MV-4-11 (cell line): ENCODE measurements at regions not wholly inside any gene's neighbourhood (a gene's known extent, or its start where the extent isn't known, plus 50 kb on each side); places are given as distances from the start of the nearest gene placed in this dataset.
A peak's percentile ranks its signal among the peaks of the same experiment; 100 is the strongest.

ENCODE experiments used
- DNase-seq: peaks from one replicate; lab custom pipeline; 2025; lab: John Stamatoyannopoulos, UW

DNA sequence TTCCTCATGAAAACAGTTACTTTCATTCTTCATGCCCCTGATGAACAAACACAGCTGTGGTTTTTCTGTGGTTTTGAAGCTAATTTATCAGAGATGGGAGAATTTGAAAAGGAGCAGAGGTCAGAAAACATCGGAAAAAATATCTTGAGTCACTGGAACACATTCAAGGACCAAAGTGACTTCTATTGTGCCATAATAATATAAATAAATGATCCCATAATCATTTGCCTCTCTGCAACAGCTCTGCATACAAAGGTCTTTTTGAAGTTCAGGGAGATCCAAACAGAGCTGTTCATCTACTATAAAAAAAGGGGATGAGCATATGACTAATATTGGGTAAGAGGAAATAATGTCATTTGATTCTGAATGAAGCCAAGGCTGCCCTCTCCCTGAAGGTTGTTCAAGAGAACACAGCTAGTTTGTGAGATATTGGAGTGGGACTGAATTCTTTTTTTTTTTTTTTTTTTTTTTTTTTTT lies 201.3 kb upstream of the GALNT5 start:
- no peak for DNase-seq

- no peak for DNase-seq
These were observed 199.3 kb upstream of the GALNT5 start for GRCh38 chr2:157058161-157058560.

DNA sequence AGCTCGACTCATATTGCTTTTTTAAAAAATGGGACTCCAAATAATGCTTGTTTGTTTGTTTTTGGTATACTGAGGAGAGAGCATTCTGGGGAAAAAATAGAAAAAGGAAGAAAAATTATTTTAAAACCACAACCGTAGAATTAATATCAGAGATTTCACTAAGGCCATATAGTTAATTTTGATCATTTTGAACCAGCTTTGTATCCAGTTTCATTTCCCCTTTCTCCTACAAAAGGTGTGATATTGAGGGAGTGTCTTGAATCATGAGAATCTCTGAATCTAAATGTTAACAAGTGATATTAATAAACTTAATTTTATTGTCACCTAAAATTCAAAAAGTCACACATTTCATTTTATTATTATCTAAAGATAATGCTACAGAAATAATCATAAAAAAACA lies 198.5 kb upstream of the GALNT5 start:
- no peak for DNase-seq

DNA sequence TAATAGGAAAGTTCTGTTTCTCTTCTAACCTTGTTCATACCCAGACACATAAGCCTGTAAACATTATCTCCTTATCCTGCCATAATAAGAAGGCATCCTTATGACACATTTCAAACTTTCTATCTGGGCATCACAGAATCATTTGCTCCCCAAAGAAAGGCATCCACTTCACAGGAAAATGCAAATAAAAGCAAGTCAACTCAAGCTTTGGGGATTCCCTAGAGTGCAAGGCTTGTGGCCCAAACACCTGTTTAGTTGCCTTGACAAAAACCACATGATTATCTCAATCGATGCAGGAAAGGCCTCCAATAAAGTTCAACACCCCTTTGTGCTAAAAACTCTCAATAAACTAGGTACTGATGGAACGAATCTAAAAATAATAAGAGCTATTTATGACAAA lies 195.7 kb upstream of the GALNT5 start:
- no peak for DNase-seq

- DNase-seq, result no peak
These were observed 189.9 kb upstream of the GALNT5 start for GRCh38 chr2:157067562-157067961.

GRCh38 chr2:157068237-157068636 lies 189.3 kb upstream of the GALNT5 start:
- DNase-seq, result no peak

DNA sequence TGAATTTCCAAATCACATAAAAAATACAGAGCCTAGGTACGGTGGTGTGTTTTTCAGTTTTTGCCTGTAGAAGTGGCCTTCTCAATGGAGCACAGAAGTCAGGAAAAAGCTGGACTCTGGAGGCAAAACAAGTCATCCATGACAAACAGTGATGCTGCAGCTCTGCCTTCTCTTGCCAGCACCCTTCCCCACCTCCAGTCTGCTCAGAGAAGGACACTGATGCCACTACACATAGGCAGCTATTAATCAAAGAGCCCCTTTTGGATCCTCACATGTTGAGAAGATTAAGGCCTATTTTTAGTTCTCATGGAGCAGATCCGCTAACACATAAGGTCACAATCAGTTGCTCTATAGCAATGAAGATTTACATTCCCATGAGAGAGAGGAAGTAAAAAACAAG lies 181.6 kb upstream of the GALNT5 start:
- DNase-seq, result no peak

DNA sequence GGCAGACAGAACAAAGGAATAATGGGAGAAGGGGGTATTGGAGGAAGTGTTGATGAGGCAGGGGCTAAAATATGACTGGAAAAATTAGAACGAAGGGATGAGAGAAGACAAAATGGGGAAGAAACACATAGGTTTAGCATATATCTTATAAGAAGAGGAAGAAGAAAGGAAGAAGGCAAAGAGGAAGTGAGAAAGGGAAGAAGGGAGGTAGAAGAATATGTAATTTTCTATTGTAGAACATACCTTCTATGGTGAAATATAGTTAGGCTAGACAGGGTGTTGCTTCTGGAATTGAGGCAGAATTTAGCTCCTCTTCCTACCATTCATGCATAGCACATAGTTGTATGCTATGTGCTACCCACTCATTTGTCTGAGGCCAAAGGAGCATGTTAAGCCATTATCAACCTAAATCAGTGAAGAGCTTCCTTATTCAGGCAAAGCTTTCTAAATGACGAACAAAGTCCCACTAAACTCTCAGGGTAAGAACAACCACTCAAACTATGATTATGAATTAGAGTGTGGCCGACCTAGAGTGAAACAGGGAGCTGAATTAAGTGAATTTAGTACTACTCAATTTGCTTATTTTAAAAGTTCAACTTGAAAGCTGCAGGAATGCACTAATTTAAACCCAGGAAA lies 180.9 kb upstream of the GALNT5 start:
- peak; percentile 75 for DNase-seq

GRCh38 chr2:157077753-157078350 lies 179.7 kb upstream of the GALNT5 start:
- no peak for DNase-seq

DNA sequence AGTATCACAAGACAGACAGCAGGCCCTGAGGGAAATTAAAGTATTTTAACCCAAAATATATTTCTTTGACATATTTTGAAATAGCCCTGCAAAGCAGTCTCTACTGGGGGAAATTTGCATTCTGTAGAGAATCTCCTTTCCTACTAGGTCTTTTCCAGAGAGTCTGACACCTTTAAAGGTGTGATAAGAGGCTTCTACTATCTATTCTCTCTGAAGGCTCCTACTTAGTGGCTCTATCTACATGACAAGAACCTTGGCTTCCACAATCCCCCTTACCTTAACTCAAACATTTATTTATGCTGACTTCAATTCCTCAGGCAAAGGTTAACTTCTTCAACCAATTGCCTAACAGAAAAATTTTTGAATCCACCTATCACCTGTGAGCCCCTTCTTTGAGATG lies 174.6 kb upstream of the GALNT5 start:
- no peak for DNase-seq

DNA sequence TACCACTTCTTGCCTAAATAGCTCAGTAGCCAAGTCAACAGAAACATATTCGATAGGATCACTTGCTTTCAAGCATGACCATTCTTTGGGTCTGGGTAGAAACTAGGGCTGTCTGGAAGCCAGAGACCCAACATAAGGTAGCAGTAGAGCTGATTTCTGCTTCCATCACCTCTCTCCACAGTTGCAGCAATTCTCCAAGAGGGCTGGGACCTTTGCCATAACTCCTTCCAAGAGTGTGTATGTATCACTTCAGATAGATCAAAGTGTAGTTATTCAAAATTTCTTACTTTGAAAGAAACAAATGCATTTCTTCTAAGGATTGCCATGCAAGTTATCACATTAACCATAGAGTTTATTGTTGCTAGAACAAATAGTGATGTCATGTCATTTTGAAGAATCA lies 172.0 kb upstream of the GALNT5 start:
- no peak for DNase-seq

- no peak for DNase-seq
These were observed 170.0 kb upstream of the GALNT5 start for GRCh38 chr2:157087373-157088002.

DNA sequence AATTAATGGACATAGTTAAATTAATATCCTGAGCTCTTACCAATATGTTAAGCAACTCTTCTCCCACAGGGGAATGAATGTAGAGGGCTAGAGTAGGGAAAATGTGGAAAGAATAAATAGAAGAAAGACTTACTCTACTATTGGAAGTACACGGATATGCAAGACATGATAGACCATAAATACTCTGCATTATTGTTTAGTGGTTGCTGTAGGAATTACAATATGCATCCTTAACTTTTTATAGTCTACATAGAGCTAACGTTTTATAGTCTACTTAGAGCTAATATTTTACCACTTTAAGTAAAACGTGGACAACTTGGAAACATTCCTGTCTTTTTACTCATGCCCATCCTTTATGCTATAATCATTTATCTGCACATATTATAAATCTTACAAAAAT lies 163.8 kb upstream of the GALNT5 start:
- DNase-seq, result no peak

- DNase-seq, result no peak
These were observed 152.1 kb upstream of the GALNT5 start for GRCh38 chr2:157105372-157105771.

DNA sequence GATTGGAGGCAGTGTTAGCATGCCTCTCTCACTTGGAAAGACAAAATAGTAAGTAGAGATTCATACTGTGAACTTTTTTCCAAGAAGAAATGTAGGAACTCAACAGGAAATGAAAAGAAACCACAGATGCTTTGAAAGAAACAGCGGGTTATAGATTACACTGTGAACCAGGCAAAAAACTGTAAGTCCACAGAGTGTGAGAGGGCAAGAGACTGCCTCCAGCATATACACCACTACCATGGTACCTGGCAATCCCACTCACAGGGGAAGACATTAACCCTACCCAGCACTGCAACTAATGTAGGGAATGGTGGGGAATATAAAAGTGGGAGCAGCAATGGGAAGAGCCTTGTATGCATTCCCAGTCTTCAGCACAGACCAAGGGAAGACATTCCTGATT lies 150.6 kb upstream of the GALNT5 start:
- no peak for DNase-seq

- no peak for DNase-seq
These were observed 150.0 kb upstream of the GALNT5 start for GRCh38 chr2:157107460-157107859.

- DNase-seq, result no peak
These were observed 149.6 kb upstream of the GALNT5 start for GRCh38 chr2:157107877-157108276.

- no peak for DNase-seq
These were observed 134.7 kb upstream of the GALNT5 start for GRCh38 chr2:157122776-157123175.

DNA sequence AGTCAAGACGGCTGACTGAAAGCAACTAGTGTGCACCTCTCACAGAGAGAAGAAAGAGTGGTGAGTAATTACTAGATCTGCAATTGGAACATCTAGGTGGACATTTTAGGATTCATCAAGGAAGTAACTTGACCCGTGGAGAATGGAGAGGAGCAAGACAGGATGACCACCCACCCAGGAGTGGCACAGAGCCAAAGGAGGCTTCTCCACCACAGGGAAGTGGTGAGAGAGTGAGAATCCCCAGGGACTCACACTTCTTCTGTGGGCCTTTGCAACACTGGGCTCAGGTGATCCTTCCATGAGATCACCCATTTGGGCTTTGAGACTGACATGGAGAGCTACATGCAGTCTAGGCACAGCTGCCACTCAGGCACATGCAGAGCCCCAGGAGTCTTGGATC lies 132.8 kb upstream of the GALNT5 start:
- DNase-seq, result no peak

DNA sequence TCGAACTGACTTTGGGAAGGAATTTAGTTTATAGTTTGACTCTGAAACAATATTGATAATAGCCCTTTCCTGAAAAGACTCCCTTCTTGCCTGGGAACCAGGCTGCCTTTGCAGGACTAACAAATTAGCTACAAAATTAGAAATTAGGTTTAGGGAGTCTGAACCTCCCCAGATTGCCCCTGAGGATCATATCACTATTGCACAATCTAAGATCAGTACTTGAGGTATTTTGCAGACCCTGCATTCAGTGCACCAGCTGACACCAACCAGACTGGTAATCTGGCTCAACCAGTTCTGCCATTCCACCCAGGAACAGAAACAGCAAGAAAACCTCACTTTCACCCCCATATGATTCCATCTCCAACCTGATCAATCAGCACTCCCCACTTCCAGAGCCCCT lies 131.8 kb upstream of the GALNT5 start:
- DNase-seq, result no peak

- DNase-seq, result no peak
These were observed 130.1 kb upstream of the GALNT5 start for GRCh38 chr2:157127249-157128012.

DNA sequence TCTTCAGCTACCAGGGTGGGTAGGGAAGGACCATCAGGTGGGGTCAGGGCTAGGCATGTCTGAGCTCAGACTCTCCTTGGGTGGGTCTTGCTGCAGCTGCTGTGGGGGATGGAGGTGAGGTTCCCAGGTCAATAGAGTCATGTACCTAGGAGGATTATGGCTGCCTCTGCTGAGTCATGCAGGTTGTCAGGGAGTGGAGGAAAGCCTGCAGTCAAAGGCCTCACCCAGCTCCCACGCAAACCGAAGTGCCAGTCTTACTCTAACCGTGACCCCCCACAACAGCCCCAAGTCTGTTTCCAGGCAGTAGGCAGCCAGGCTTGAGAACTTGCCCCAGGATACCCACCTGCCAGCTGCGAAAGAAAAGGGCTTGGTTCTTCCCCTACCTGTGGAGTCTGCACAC lies 113.6 kb upstream of the GALNT5 start:
- DNase-seq, result no peak

DNA sequence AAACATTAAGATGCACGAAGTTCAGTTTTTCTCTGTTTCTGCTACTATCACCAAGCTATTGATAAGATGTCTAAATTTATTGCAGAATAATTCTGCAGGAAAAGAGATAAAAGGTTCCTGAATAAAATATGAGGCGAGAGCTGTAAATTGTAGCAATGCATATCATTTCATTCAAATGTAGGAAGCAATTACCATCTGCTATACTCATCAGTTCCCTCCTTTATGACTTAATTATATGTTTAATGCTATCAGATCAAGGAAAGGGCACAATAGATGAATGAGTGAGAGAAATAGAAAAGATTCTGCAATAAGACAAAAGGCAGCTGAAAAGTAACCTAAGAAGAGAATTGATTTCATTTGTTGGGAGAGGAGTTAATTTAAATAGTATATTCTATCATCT lies 108.2 kb upstream of the GALNT5 start:
- DNase-seq, result no peak
